PFSK-1 (cell line): ENCODE measurements at regions not wholly inside any gene's neighbourhood (a gene's known extent, or its start where the extent isn't known, plus 50 kb on each side); places are given as distances from the start of the nearest gene placed in this dataset.

ENCODE experiments used
- FOXP2 ChIP-seq: optimal IDR thresholded peaks from 2 replicates; pipeline ENCODE3; 2011; ENCODE audit warnings: borderline replicate concordance, control low read depth, inconsistent platforms; ENCODE audit not compliant: insufficient read depth; ENCODE audit errors: extremely low read length, extremely low read depth
- POLR2AphosphoS5 ChIP-seq: IDR thresholded peaks from 2 replicates; pipeline ENCODE4 v1.6.1; 2012; ENCODE audit warnings: low read depth, mild to moderate bottlenecking, control low read depth, low read length, moderate library complexity
- REST ChIP-seq, 2 experiments: IDR thresholded peaks; 2 replicates each; pipeline versions ENCODE4 v1.6.1 to v1.8.0; 2011 to 2012; ENCODE audit warnings: low read depth in 2 of 2, low read length in 2 of 2, control low read depth in 1 of 2, inconsistent platforms in 1 of 2, mild to moderate bottlenecking in 1 of 2, moderate library complexity in 1 of 2; ENCODE audit not compliant: insufficient read depth in 1 of 2
- SIN3A ChIP-seq: IDR thresholded peaks from 2 replicates; pipeline ENCODE4 v1.6.1; 2012; ENCODE audit warnings: mild to moderate bottlenecking, low read length, moderate library complexity, borderline replicate concordance; ENCODE audit not compliant: insufficient read depth
- TAF1 ChIP-seq: IDR thresholded peaks from 2 replicates; pipeline ENCODE4 v1.6.1; 2012; ENCODE audit warnings: low read length, control low read depth, borderline replicate concordance; ENCODE audit not compliant: insufficient read depth

- TF ChIP-seq TAF1 (no peak), POLR2AphosphoS5 (no peak), SIN3A (no peak), REST (IDR thresholded peaks at IDR 0.05; ENCODE audit: insufficient read depth in 1 of 2, low read depth in 2 of 2, low read length in 2 of 2) (no peak), FOXP2 (no peak)
These were observed 526.1 kb upstream of the GRAMD2B start for GRCh38 chr5:125897089-125897488.
